ENCODE measurements at regions not wholly inside any gene's neighbourhood (a gene's known extent, or its start where the extent isn't known, plus 50 kb on each side); places are given as distances from the start of the nearest gene placed in this dataset.

DNA sequence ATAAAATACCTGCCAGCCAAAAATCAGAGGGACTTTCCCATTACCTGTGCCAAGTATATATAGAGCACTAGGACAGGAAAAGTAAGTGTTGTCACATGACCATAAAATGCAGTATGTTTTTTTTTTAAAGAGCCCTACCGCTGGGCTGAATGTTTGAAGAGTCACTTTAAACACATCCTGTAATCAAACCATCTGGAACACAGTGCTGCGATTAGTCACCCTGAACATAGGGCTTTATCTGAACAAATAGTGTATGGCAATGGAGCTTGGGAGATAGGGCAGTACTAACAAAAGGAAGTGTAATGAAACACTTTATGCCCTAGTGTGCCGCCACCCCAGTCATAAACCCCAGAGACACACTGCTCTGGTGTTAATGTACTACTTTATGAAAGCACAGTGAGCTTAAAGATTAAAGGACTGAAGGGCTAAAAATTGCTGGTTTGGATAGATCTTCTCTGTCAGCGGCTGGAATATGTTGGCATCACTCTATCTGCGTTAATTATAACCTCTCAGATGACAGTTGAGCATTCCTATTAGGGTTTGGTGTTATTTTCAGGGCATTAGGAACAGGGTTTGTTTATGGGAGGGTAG is 90.4 kb downstream of the ZNF608 start (continued):
- TF ChIP-seq, protein P1, sequence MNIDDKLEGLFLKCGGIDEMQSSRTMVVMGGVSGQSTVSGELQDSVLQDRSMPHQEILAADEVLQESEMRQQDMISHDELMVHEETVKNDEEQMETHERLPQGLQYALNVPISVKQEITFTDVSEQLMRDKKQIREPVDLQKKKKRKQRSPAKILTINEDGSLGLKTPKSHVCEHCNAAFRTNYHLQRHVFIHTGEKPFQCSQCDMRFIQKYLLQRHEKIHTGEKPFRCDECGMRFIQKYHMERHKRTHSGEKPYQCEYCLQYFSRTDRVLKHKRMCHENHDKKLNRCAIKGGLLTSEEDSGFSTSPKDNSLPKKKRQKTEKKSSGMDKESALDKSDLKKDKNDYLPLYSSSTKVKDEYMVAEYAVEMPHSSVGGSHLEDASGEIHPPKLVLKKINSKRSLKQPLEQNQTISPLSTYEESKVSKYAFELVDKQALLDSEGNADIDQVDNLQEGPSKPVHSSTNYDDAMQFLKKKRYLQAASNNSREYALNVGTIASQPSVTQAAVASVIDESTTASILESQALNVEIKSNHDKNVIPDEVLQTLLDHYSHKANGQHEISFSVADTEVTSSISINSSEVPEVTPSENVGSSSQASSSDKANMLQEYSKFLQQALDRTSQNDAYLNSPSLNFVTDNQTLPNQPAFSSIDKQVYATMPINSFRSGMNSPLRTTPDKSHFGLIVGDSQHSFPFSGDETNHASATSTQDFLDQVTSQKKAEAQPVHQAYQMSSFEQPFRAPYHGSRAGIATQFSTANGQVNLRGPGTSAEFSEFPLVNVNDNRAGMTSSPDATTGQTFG (tag by site-specific recombination; IDR thresholded peaks at IDR 0.05; ENCODE audit: borderline replicate concordance), result no peak
- TF ChIP-seq, protein P2, sequence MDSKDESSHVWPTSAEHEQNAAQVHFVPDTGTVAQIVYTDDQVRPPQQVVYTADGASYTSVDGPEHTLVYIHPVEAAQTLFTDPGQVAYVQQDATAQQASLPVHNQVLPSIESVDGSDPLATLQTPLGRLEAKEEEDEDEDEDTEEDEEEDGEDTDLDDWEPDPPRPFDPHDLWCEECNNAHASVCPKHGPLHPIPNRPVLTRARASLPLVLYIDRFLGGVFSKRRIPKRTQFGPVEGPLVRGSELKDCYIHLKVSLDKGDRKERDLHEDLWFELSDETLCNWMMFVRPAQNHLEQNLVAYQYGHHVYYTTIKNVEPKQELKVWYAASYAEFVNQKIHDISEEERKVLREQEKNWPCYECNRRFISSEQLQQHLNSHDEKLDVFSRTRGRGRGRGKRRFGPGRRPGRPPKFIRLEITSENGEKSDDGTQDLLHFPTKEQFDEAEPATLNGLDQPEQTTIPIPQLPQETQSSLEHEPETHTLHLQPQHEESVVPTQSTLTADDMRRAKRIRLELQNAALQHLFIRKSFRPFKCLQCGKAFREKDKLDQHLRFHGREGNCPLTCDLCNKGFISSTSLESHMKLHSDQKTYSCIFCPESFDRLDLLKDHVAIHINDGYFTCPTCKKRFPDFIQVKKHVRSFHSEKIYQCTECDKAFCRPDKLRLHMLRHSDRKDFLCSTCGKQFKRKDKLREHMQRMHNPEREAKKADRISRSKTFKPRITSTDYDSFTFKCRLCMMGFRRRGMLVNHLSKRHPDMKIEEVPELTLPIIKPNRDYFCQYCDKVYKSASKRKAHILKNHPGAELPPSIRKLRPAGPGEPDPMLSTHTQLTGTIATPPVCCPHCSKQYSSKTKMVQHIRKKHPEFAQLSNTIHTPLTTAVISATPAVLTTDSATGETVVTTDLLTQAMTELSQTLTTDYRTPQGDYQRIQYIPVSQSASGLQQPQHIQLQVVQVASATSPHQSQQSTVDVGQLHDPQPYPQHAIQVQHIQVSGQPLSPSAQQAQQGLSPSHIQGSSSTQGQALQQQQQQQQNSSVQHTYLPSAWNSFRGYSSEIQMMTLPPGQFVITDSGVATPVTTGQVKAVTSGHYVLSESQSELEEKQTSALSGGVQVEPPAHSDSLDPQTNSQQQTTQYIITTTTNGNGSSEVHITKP (tag by site-specific recombination; IDR thresholded peaks at IDR 0.05), result peak; percentile 76
- TF ChIP-seq ZNF791 (tag by site-specific recombination; IDR thresholded peaks at IDR 0.05) (no peak), FEZF1 (tag by site-specific recombination; IDR thresholded peaks at IDR 0.05) (peak; percentile 99), ZNF214 (tag by site-specific recombination; IDR thresholded peaks at IDR 0.05; ENCODE audit: borderline replicate concordance) (no peak), ZNF558 (tag by site-specific recombination; IDR thresholded peaks at IDR 0.05) (peak; percentile 61), MEIS1 (CRISPR knock-in tag; IDR thresholded peaks at IDR 0.05; ENCODE audit: borderline replicate concordance) (no peak), KLF16 (tag by site-specific recombination; IDR thresholded peaks at IDR 0.05) (no peak), KLF10 (tag by site-specific recombination; IDR thresholded peaks at IDR 0.05) (peak; percentile 87), ZNF416 (tag by site-specific recombination; IDR thresholded peaks at IDR 0.05) (no peak), KLF1 (tag by site-specific recombination; IDR thresholded peaks at IDR 0.05) (peak; percentile 76), SCRT1 (tag by site-specific recombination; IDR thresholded peaks at IDR 0.05; ENCODE audit: borderline replicate concordance) (peak; percentile 78; the same call in 1 of the 2 replicates), ZNF585B (tag by site-specific recombination; IDR thresholded peaks at IDR 0.05) (no peak), ZNF530 (tag by site-specific recombination; IDR thresholded peaks at IDR 0.05; ENCODE audit: low read depth) (no peak), GFI1B (tag by site-specific recombination; IDR thresholded peaks at IDR 0.05) (peak; percentile 98), ZNF555 (tag by site-specific recombination; conservative IDR thresholded peaks at IDR 0.05) (no peak), ZBTB48 (tag by site-specific recombination; IDR thresholded peaks at IDR 0.05) (peak; percentile 72), ZEB2 (tag by site-specific recombination; IDR thresholded peaks at IDR 0.05) (peak; percentile 98), ZNF133 (tag by site-specific recombination; IDR thresholded peaks at IDR 0.05) (no peak), ZNF660 (tag by site-specific recombination; IDR thresholded peaks at IDR 0.05) (peak; percentile 86; the same call in 1 of the 2 replicates)
- TF ChIP-seq, protein P3, sequence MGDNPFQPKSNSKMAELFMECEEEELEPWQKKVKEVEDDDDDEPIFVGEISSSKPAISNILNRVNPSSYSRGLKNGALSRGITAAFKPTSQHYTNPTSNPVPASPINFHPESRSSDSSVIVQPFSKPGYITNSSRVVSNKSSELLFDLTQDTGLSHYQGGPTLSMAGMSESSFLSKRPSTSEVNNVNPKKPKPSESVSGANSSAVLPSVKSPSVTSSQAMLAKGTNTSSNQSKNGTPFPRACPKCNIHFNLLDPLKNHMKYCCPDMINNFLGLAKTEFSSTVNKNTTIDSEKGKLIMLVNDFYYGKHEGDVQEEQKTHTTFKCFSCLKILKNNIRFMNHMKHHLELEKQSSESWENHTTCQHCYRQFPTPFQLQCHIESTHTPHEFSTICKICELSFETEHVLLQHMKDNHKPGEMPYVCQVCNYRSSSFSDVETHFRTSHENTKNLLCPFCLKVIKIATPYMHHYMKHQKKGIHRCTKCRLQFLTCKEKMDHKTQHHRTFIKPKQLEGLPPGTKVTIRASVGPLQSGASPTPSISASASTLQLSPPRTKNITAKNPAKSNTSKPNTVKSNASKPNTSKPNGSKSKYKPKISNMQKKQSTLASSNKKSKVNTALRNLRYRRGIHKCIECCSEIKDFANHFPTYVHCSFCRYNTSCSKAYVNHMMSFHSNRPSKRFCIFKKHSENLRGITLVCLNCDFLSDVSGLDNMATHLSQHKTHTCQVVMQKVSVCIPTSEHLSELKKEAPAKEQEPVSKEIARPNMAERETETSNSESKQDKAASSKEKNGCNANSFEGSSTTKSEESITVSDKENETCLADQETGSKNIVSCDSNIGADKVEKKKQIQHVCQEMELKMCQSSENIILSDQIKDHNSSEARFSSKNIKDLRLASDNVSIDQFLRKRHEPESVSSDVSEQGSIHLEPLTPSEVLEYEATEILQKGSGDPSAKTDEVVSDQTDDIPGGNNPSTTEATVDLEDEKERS (tag by site-specific recombination; IDR thresholded peaks at IDR 0.05), result no peak
- TF ChIP-seq, protein P4, sequence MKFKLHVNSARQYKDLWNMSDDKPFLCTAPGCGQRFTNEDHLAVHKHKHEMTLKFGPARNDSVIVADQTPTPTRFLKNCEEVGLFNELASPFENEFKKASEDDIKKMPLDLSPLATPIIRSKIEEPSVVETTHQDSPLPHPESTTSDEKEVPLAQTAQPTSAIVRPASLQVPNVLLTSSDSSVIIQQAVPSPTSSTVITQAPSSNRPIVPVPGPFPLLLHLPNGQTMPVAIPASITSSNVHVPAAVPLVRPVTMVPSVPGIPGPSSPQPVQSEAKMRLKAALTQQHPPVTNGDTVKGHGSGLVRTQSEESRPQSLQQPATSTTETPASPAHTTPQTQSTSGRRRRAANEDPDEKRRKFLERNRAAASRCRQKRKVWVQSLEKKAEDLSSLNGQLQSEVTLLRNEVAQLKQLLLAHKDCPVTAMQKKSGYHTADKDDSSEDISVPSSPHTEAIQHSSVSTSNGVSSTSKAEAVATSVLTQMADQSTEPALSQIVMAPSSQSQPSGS (tag by site-specific recombination; IDR thresholded peaks at IDR 0.05; ENCODE audit: low read depth), result peak; percentile 68
- TF ChIP-seq, protein P5, sequence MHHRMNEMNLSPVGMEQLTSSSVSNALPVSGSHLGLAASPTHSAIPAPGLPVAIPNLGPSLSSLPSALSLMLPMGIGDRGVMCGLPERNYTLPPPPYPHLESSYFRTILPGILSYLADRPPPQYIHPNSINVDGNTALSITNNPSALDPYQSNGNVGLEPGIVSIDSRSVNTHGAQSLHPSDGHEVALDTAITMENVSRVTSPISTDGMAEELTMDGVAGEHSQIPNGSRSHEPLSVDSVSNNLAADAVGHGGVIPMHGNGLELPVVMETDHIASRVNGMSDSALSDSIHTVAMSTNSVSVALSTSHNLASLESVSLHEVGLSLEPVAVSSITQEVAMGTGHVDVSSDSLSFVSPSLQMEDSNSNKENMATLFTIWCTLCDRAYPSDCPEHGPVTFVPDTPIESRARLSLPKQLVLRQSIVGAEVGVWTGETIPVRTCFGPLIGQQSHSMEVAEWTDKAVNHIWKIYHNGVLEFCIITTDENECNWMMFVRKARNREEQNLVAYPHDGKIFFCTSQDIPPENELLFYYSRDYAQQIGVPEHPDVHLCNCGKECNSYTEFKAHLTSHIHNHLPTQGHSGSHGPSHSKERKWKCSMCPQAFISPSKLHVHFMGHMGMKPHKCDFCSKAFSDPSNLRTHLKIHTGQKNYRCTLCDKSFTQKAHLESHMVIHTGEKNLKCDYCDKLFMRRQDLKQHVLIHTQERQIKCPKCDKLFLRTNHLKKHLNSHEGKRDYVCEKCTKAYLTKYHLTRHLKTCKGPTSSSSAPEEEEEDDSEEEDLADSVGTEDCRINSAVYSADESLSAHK (tag by site-specific recombination; IDR thresholded peaks at IDR 0.05), result peak; percentile 98
- TF ChIP-seq, protein P6, sequence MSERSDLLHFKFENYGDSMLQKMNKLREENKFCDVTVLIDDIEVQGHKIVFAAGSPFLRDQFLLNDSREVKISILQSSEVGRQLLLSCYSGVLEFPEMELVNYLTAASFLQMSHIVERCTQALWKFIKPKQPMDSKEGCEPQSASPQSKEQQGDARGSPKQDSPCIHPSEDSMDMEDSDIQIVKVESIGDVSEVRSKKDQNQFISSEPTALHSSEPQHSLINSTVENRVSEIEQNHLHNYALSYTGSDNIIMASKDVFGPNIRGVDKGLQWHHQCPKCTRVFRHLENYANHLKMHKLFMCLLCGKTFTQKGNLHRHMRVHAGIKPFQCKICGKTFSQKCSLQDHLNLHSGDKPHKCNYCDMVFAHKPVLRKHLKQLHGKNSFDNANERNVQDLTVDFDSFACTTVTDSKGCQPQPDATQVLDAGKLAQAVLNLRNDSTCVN (tag by site-specific recombination; optimal IDR thresholded peaks at IDR 0.05), result no peak

Measured in HEK293 (cell line).